HEK293 (cell line): ENCODE measurements at regions not wholly inside any gene's neighbourhood (a gene's known extent, or its start where the extent isn't known, plus 50 kb on each side); places are given as distances from the start of the nearest gene placed in this dataset.

Experiments used
- CTCF ChIA-PET: fragments of 350-600 bp; formaldehyde crosslinking; extraction: SDS; loops from one replicate; lab custom pipeline; 2021; ENCODE audit warnings: antibody characterized with exemption; lab: Yijun Ruan, JAX
- POLR2A ChIA-PET: fragments of 300-600 bp; formaldehyde crosslinking; extraction: SDS; loops from one replicate; lab custom pipeline; 2020; ENCODE audit warnings: antibody characterized with exemption, inconsistent platforms; lab: Yijun Ruan, JAX
- H3K27ac ChIP-seq: fragments of 200-500 bp; sonication (Bioruptor generic); 2 replicates; pipeline ENCODE4 v1.5.1; 2014; ENCODE audit warnings: low read depth, low read length, control low read depth, inconsistent platforms; ENCODE audit errors: extremely low read depth
- H3K36me3 ChIP-seq, 2 experiments: fragments of 200-500 bp in 1 of 2; sonication (Bioruptor generic) in 1 of 2; 1 replicate in 1 of 2; 2 replicates in 1 of 2; pipeline ENCODE4 v1.5.1; 2014 to 2017; ENCODE audit warnings: inconsistent platforms in 2 of 2, low read length in 2 of 2; ENCODE audit not compliant: control insufficient read depth in 2 of 2, insufficient read depth in 1 of 2
- H3K4me1 ChIP-seq: fragments of 200-500 bp; sonication (Bioruptor generic); 2 replicates; pipeline ENCODE4 v1.5.1; 2014; ENCODE audit warnings: mild to moderate bottlenecking, low read length, inconsistent platforms; ENCODE audit not compliant: control insufficient read depth, insufficient read depth
- H3K4me3 ChIP-seq: 2 replicates; pipeline ENCODE4 v1.5.1; 2011; ENCODE audit warnings: low read depth, mild to moderate bottlenecking, control low read depth, low read length, moderate library complexity
- H3K9me3 ChIP-seq: fragments of 200-500 bp; sonication (Bioruptor generic); 2 replicates; pipeline ENCODE4 v1.5.1; 2014; ENCODE audit warnings: low read depth, low read length, inconsistent platforms; ENCODE audit not compliant: control insufficient read depth, insufficient read depth
- HOXA7 ChIP-seq: sonication (generic); formaldehyde crosslinking; IDR thresholded peaks from 2 replicates; pipeline ENCODE4 v1.8.1; 2022; ENCODE audit warnings: missing genetic modification reagents, borderline replicate concordance
- HOXD13 ChIP-seq: sonication (generic); formaldehyde crosslinking; IDR thresholded peaks from 2 replicates; pipeline ENCODE4 v1.8.0; 2022; ENCODE audit warnings: missing genetic modification reagents, borderline replicate concordance
- PRDM10 ChIP-seq: fragments of 450-650 bp; formaldehyde crosslinking; IDR thresholded peaks from 2 replicates; pipeline ENCODE4 v1.5.1; 2016; ENCODE audit warnings: missing biosample characterization, missing genetic modification characterization
- TRIM28 ChIP-seq: IDR thresholded peaks from 2 replicates; pipeline ENCODE4 v1.6.1; 2011; ENCODE audit warnings: low read length, control low read depth, borderline replicate concordance
- WT1 ChIP-seq: fragments of 450-650 bp; formaldehyde crosslinking; IDR thresholded peaks from 2 replicates; pipeline ENCODE4 v1.5.1; 2016; ENCODE audit warnings: missing biosample characterization, missing genetic modification characterization
- ZNF112 ChIP-seq: fragments of 450-650 bp; formaldehyde crosslinking; IDR thresholded peaks from 2 replicates; pipeline ENCODE4 v1.5.0; 2017; ENCODE audit warnings: missing biosample characterization, missing genetic modification characterization
- ZNF146 ChIP-seq: fragments of 450-650 bp; formaldehyde crosslinking; IDR thresholded peaks from 2 replicates; pipeline ENCODE4 v1.5.1; 2016; ENCODE audit warnings: missing biosample characterization, missing genetic modification characterization
- ZNF362 ChIP-seq: fragments of 450-650 bp; formaldehyde crosslinking; IDR thresholded peaks from 2 replicates; pipeline ENCODE4 v1.5.1; 2016; ENCODE audit warnings: missing biosample characterization, missing genetic modification characterization
- ZNF449 ChIP-seq: fragments of 450-650 bp; formaldehyde crosslinking; IDR thresholded peaks from 2 replicates; pipeline ENCODE4 v1.5.1; 2017; ENCODE audit warnings: missing biosample characterization, mild to moderate bottlenecking, missing genetic modification characterization, moderate library complexity
- ZNF510 ChIP-seq: fragments of 450-650 bp; formaldehyde crosslinking; IDR thresholded peaks from 2 replicates; pipeline ENCODE4 v1.5.1; 2018; ENCODE audit warnings: mild to moderate bottlenecking, missing genetic modification characterization, missing biosample characterization; ENCODE audit not compliant: insufficient replicate concordance
- ZNF513 ChIP-seq: fragments of 450-650 bp; IDR thresholded peaks from 2 replicates; pipeline ENCODE4 v1.5.1; 2018; ENCODE audit warnings: missing biosample characterization, missing genetic modification characterization
- ZNF560 ChIP-seq: fragments of 450-650 bp; formaldehyde crosslinking; IDR thresholded peaks from 2 replicates; pipeline ENCODE4 v1.5.1; 2017; ENCODE audit warnings: missing biosample characterization, missing genetic modification characterization, borderline replicate concordance
- ZNF776 ChIP-seq: fragments of 450-650 bp; formaldehyde crosslinking; IDR thresholded peaks from 2 replicates; pipeline ENCODE4 v1.5.0; 2017; ENCODE audit warnings: missing biosample characterization, missing genetic modification characterization, borderline replicate concordance
- ZSCAN23 ChIP-seq: fragments of 450-650 bp; formaldehyde crosslinking; IDR thresholded peaks from 2 replicates; pipeline ENCODE4 v1.5.1; 2016; ENCODE audit warnings: missing biosample characterization, missing genetic modification characterization
- TF ChIP-seq, protein P1 (sequence below): fragments of 450-650 bp; formaldehyde crosslinking; IDR thresholded peaks from 2 replicates; pipeline ENCODE4 v1.5.1; 2017; ENCODE audit warnings: missing biosample characterization, missing genetic modification characterization
- TF ChIP-seq, protein P2 (sequence below): fragments of 450-650 bp; formaldehyde crosslinking; IDR thresholded peaks from 2 replicates; pipeline ENCODE4 v1.5.1; 2016; ENCODE audit warnings: missing biosample characterization, missing genetic modification characterization, low read depth
- TF ChIP-seq, protein P3 (sequence below): sonication (generic); formaldehyde crosslinking; IDR thresholded peaks from 2 replicates; pipeline ENCODE4 v1.8.1; 2022; ENCODE audit warnings: mild to moderate bottlenecking, moderate library complexity, missing genetic modification reagents

DNA sequence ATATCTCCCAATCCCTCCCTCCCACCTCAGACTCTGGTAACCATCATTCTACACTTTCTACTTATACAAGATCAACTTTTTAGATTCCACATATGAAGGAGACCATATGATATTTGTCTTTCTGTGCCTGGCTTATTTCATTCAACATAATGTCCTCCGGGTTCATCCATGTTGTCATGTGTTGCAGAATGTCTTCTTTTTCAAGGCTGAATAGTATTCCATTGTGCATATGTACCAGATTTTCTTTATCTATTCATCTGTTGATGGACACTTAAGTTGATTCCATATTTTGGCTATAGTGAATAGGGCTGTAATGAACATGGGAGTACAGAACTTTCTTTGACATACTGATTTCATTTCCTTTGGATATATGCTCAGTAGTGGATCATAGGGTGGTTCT is 78.9 kb upstream of the MAP1B start:
- H3K36me3 ChIP-seq, result no peaks in the 10 kb centered on the region
- ChIA-PET CTCF (no interaction called here), POLR2A (no interaction called here)
- no peaks in the 10 kb centered on the region for H3K9me3 ChIP-seq
- H3K27ac ChIP-seq, result no peak overlapping the region
- H3K4me3 ChIP-seq, result no peak overlapping the region
- H3K4me1 ChIP-seq, result 0 out of 2 replicates have a peak, but pooled peaks cover 2% of the 10 kb centered on the region
- no peak for TF ChIP-seq ZNF510 (tag by site-specific recombination)
- peak; percentile 80 for TF ChIP-seq ZNF146 (tag by site-specific recombination)
- TF ChIP-seq, all 188 proteins: peak for 1

DNA sequence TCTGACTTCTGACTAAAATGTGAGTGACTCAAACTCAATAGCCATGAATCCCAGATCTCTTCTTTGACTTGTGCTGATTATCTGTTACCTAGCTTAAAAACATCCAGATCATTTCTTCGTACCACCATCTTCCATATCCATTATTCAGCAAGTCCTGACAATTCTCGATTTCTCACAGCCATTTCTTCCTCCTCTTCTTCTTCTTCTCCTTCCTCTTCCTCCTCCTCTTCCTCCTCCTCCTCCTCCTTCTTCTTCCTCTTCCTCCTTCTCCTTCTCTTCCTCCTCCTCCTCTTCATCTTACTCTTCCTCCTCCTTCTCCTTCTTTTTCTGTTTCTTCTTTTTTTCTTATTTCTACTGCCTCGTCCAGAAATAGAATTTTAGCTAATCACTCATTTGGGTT is 77.0 kb upstream of the MAP1B start:
- ChIA-PET CTCF (interaction anchor here (1.2 to 2.5 kb wide), 2 partner anchors 12 to 248 kb away, joined by 3 to 13 read pairs; no protein-coding TSS in a partner anchor), POLR2A (no interaction called here)
- no peak overlapping the region for H3K4me3 ChIP-seq
- 0 out of 2 replicates have a peak, but pooled peaks cover 2% of the 10 kb centered on the region for H3K4me1 ChIP-seq
- no peaks in the 10 kb centered on the region for H3K9me3 ChIP-seq
- TF ChIP-seq ZSCAN23 (tag by site-specific recombination), result no peak
- TF ChIP-seq, protein P1, sequence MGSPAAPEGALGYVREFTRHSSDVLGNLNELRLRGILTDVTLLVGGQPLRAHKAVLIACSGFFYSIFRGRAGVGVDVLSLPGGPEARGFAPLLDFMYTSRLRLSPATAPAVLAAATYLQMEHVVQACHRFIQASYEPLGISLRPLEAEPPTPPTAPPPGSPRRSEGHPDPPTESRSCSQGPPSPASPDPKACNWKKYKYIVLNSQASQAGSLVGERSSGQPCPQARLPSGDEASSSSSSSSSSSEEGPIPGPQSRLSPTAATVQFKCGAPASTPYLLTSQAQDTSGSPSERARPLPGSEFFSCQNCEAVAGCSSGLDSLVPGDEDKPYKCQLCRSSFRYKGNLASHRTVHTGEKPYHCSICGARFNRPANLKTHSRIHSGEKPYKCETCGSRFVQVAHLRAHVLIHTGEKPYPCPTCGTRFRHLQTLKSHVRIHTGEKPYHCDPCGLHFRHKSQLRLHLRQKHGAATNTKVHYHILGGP (tag by site-specific recombination), result 0 out of 2 replicates have a peak, but pooled peaks have one; percentile 7
- peak; percentile 92 for TF ChIP-seq ZNF513 (tag by site-specific recombination)
- TF ChIP-seq, protein P2, sequence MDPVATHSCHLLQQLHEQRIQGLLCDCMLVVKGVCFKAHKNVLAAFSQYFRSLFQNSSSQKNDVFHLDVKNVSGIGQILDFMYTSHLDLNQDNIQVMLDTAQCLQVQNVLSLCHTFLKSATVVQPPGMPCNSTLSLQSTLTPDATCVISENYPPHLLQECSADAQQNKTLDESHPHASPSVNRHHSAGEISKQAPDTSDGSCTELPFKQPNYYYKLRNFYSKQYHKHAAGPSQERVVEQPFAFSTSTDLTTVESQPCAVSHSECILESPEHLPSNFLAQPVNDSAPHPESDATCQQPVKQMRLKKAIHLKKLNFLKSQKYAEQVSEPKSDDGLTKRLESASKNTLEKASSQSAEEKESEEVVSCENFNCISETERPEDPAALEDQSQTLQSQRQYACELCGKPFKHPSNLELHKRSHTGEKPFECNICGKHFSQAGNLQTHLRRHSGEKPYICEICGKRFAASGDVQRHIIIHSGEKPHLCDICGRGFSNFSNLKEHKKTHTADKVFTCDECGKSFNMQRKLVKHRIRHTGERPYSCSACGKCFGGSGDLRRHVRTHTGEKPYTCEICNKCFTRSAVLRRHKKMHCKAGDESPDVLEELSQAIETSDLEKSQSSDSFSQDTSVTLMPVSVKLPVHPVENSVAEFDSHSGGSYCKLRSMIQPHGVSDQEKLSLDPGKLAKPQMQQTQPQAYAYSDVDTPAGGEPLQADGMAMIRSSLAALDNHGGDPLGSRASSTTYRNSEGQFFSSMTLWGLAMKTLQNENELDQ, result no peak
- TF ChIP-seq, all 188 proteins: peak for 2
- no peaks in the 10 kb centered on the region for H3K36me3 ChIP-seq
- no peak overlapping the region for H3K27ac ChIP-seq

DNA sequence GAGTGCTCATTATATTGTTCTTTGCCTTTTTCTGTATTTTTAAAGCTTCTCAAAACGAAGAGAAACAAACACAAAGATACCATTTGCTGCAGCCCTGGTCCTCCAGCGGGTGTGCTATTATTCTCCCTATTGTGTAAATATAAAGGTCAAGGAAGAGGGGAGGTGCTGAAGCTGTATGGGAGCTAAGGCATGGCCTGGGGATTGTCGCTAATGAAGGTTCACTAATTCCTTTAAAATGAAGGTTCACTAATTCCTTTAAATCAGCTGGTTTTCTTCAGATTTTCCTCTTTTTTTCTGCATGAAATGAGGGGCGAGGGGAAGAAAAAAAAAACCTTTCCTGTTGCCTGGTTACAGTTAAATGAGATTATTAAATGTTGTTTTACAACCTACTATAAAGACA is 74.5 kb upstream of the MAP1B start:
- CTCF ChIA-PET, result interaction anchor here (0.7 to 1.2 kb wide), 2 partner anchors 15 to 270 kb away, joined by 3 to 5 read pairs; no protein-coding TSS in a partner anchor
- POLR2A ChIA-PET, result no interaction called here
- Histone ChIP-seq H3K27ac (no peak overlapping the region), H3K9me3 (no peaks in the 10 kb centered on the region), H3K4me3 (no peak overlapping the region), H3K4me1 (0 out of 2 replicates have a peak, but pooled peaks cover 2% of the 10 kb centered on the region), H3K36me3 (no peaks in the 10 kb centered on the region)
- TF ChIP-seq WT1 (tag by site-specific recombination) (no peak), PRDM10 (tag by site-specific recombination) (no peak), HOXD13 (CRISPR knock-in tag) (no peak), ZNF449 (no peak), ZNF560 (tag by site-specific recombination) (no peak), ZNF112 (no peak), ZNF362 (no peak), HOXA7 (CRISPR knock-in tag) (no peak), TRIM28 (no peak), ZNF776 (tag by site-specific recombination) (no peak)
- TF ChIP-seq, protein P3, sequence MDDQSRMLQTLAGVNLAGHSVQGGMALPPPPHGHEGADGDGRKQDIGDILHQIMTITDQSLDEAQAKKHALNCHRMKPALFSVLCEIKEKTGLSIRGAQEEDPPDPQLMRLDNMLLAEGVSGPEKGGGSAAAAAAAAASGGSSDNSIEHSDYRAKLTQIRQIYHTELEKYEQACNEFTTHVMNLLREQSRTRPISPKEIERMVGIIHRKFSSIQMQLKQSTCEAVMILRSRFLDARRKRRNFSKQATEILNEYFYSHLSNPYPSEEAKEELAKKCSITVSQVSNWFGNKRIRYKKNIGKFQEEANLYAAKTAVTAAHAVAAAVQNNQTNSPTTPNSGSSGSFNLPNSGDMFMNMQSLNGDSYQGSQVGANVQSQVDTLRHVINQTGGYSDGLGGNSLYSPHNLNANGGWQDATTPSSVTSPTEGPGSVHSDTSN (CRISPR knock-in tag), result no peak
